Neural cell (in vitro differentiated cells): ENCODE measurements at regions not wholly inside any gene's neighbourhood (a gene's known extent, or its start where the extent isn't known, plus 50 kb on each side); places are given as distances from the start of the nearest gene placed in this dataset.

Experiments
- EP300 ChIP-seq: fragments of 450-650 bp; conservative IDR thresholded peaks from 2 replicates; pipeline ENCODE4 v1.6.1; 2014; ENCODE audit warnings: antibody characterized with exemption, mild to moderate bottlenecking, moderate library complexity; ENCODE audit not compliant: poor library complexity, severe bottlenecking
- EZH2 ChIP-seq: fragments of 200-600, 300-800 bp; shearing (Covaris generic), sonication (generic); IDR thresholded peaks from 2 replicates; pipeline ENCODE4 v1.6.1; 2014; ENCODE audit warnings: antibody characterized with exemption, low read length, borderline replicate concordance, mild to moderate bottlenecking; ENCODE audit not compliant: insufficient read depth, poor library complexity, severe bottlenecking
- MXI1 ChIP-seq: fragments of 450-650 bp; conservative IDR thresholded peaks from 2 replicates; pipeline ENCODE4 v1.6.1; 2014; ENCODE audit warnings: antibody characterized with exemption, mild to moderate bottlenecking; ENCODE audit not compliant: poor library complexity, severe bottlenecking
- POLR2AphosphoS5 ChIP-seq: IDR thresholded peaks from 2 replicates; pipeline ENCODE4 v1.6.1; 2012
- RAD21 ChIP-seq: fragments of 450-650 bp; conservative IDR thresholded peaks from 2 replicates; pipeline ENCODE4 v1.6.1; 2014; ENCODE audit warnings: antibody characterized with exemption, mild to moderate bottlenecking, moderate library complexity
- SMC3 ChIP-seq: fragments of 450-650 bp; conservative IDR thresholded peaks from 2 replicates; pipeline ENCODE4 v1.6.1; 2014; ENCODE audit warnings: antibody characterized with exemption, mild to moderate bottlenecking, moderate library complexity; ENCODE audit not compliant: poor library complexity
- TF ChIP-seq, protein P1 (sequence below): IDR thresholded peaks from 2 replicates; pipeline ENCODE4 v1.6.1; 2012; ENCODE audit warnings: borderline replicate concordance
- TF ChIP-seq, protein P2 (sequence below): fragments of 450-650 bp; IDR thresholded peaks from 2 replicates; pipeline ENCODE4 v1.5.1; 2014; ENCODE audit warnings: antibody characterized with exemption, mild to moderate bottlenecking, moderate library complexity; ENCODE audit not compliant: poor library complexity, severe bottlenecking

DNA sequence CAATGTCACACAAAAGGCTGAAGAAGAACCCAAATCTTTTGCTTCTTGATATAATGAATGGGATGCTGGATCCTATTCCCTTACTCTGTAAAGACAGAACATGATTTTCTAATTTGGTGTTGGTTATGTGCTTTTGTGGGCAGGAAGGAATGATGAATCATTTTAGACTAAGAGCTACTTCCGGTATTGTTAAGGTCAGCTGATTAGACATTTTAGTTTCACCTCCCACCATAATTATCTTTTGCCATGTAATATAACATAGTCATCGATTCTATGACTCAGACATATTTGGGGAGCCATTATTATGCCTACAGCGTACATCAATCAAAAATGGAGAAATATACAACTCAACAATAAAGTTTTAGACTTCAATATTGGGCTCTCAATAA lies 265.3 kb downstream of the ZNF674 start:
- TF ChIP-seq, protein P1, sequence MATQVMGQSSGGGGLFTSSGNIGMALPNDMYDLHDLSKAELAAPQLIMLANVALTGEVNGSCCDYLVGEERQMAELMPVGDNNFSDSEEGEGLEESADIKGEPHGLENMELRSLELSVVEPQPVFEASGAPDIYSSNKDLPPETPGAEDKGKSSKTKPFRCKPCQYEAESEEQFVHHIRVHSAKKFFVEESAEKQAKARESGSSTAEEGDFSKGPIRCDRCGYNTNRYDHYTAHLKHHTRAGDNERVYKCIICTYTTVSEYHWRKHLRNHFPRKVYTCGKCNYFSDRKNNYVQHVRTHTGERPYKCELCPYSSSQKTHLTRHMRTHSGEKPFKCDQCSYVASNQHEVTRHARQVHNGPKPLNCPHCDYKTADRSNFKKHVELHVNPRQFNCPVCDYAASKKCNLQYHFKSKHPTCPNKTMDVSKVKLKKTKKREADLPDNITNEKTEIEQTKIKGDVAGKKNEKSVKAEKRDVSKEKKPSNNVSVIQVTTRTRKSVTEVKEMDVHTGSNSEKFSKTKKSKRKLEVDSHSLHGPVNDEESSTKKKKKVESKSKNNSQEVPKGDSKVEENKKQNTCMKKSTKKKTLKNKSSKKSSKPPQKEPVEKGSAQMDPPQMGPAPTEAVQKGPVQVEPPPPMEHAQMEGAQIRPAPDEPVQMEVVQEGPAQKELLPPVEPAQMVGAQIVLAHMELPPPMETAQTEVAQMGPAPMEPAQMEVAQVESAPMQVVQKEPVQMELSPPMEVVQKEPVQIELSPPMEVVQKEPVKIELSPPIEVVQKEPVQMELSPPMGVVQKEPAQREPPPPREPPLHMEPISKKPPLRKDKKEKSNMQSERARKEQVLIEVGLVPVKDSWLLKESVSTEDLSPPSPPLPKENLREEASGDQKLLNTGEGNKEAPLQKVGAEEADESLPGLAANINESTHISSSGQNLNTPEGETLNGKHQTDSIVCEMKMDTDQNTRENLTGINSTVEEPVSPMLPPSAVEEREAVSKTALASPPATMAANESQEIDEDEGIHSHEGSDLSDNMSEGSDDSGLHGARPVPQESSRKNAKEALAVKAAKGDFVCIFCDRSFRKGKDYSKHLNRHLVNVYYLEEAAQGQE, result no peak
- TF ChIP-seq, protein P2, sequence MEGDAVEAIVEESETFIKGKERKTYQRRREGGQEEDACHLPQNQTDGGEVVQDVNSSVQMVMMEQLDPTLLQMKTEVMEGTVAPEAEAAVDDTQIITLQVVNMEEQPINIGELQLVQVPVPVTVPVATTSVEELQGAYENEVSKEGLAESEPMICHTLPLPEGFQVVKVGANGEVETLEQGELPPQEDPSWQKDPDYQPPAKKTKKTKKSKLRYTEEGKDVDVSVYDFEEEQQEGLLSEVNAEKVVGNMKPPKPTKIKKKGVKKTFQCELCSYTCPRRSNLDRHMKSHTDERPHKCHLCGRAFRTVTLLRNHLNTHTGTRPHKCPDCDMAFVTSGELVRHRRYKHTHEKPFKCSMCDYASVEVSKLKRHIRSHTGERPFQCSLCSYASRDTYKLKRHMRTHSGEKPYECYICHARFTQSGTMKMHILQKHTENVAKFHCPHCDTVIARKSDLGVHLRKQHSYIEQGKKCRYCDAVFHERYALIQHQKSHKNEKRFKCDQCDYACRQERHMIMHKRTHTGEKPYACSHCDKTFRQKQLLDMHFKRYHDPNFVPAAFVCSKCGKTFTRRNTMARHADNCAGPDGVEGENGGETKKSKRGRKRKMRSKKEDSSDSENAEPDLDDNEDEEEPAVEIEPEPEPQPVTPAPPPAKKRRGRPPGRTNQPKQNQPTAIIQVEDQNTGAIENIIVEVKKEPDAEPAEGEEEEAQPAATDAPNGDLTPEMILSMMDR, result no peak
- TF ChIP-seq EP300, result no peak
- no peak for TF ChIP-seq RAD21
- TF ChIP-seq EZH2, result no peak
- TF ChIP-seq SMC3, result no peak
- TF ChIP-seq POLR2AphosphoS5, result no peak
- no peak for TF ChIP-seq MXI1
